ENCODE measurements at regions not wholly inside any gene's neighbourhood (a gene's known extent, or its start where the extent isn't known, plus 50 kb on each side); places are given as distances from the start of the nearest gene placed in this dataset.

DNA sequence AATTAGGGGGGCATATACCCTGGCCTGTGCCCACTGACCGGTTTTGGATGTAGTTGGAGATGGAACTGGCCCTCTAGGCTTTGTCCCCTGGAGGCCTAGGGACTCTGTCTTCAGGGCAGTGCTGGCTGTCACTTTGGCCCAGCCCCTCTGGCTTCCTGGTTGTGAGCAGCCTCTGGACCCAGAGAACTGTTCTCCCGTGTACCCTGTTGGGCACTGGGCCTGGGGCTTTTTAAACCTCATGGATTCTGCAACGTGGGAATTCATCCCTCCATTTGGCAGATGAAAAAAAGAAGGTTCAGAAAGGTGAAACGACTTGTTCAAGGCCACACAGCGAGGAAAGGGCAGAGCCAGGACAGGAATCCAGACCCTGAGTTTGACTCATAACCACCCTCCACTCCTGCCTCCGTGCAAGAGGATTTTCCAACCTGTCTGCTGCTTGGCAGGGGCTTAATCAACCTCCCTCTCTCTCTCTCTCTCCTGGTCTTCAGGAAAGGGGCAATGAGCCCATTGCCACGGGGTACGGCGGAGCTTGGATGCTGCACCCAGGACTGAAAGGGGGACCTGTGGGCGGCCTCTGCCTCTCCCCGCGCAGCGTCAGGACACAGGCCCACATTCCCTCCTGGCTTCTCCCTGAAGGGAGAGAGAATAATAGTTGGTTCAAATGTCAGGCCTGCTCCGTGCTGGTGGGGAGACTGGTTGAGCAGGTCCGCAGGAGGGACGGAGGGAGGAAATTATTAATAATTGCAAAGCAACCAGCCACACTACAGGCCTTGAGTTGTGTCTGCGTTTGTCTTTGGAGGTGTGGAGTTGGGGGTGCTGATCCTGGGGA, 56.0 kb downstream of the CEBPB start:
- Histone ChIP-seq H3K9ac (ENCODE audit: insufficient read depth in 1 of 2, low read depth in 2 of 2, low read length in 2 of 2) (0 out of 4 replicates have a peak overlapping the region, but pooled peaks of 1 of the 2 experiments have one; percentile 18), H3K27ac (ENCODE audit: extremely low read depth, low read depth, low read length) (no peak overlapping the region), H3K4me3 (no peak overlapping the region), H3K27me3 (ENCODE audit: control insufficient read depth in 2 of 2, insufficient read depth in 2 of 2, low read length in 2 of 2) (peaks cover 8 to 19% of the 10 kb centered on the region in 2 experiments), H4K20me1 (replicated peaks; ENCODE audit: control insufficient read depth, insufficient read depth, low read length) (no peaks in the 10 kb centered on the region), H3K9me3 (replicated peaks; ENCODE audit: control insufficient read depth, insufficient read depth, low read depth, low read length) (no peaks in the 10 kb centered on the region), H3K36me3 (ENCODE audit: control insufficient read depth, insufficient read depth, low read length) (no peaks in the 10 kb centered on the region), H2AFZ (ENCODE audit: low read depth, low read length) (no peak overlapping the region), H3K79me2 (ENCODE audit: control insufficient read depth, insufficient read depth, low read length) (no peaks in the 10 kb centered on the region), H3K9me1 (ENCODE audit: control insufficient read depth, insufficient read depth, low read length) (no peaks in the 10 kb centered on the region), H3K4me1 (replicated peaks in 1 of 2; ENCODE audit: control insufficient read depth in 2 of 2, insufficient read depth in 2 of 2, low read length in 2 of 2) (peaks cover 15 to 23% of the 10 kb centered on the region in 2 experiments), H3K4me2 (ENCODE audit: insufficient read depth, low read length) (no peak overlapping the region)
- intact Hi-C loops (cut with micrococcal nuclease) (no loop called here), in situ Hi-C loops (cut with MboI) (no loop called here)
- CTCF ChIA-PET (ENCODE audit: low intra/inter-chr PET ratio): no interaction called here
- POLR2A ChIA-PET: no interaction called here
- FAIRE-seq (no peak), ATAC-seq (no peak), DNase-seq (ENCODE audit: extremely low read depth in 1 of 4, low spot score in 3 of 4) (no peak)
- WGBS (ENCODE audit: insufficient coverage, low coverage, missing lambda C conversion rate): 55% methylated on average over 16 of the region's 17 CpGs
- no TSS peak for BruUV-seq (replicated peaks)
- TF ChIP-seq HDAC1 (IDR thresholded peaks at IDR 0.05) (no peak), ZNF121 (CRISPR knock-in tag; conservative IDR thresholded peaks at IDR 0.05) (peak; percentile 30; the same call in 1 of the 2 replicates)

GRCh38 chr20:50247196-50248094, 56.8 kb downstream of the CEBPB start:
- H3K27me3 ChIP-seq (ENCODE audit: control insufficient read depth in 2 of 2, insufficient read depth in 2 of 2, low read length in 2 of 2): peaks cover 0 to 11% of the 10 kb centered on the region in 2 experiments; a peak in 2 of 5 replicates
- no peaks in the 10 kb centered on the region for H3K9me3 ChIP-seq (replicated peaks; ENCODE audit: control insufficient read depth, insufficient read depth, low read depth, low read length)
- H3K36me3 ChIP-seq (ENCODE audit: control insufficient read depth, insufficient read depth, low read length): no peaks in the 10 kb centered on the region
- no peak overlapping the region for H2AFZ ChIP-seq (ENCODE audit: low read depth, low read length)
- H4K20me1 ChIP-seq (replicated peaks; ENCODE audit: control insufficient read depth, insufficient read depth, low read length): no peaks in the 10 kb centered on the region
- H3K4me1 ChIP-seq (replicated peaks in 1 of 2; ENCODE audit: control insufficient read depth in 2 of 2, insufficient read depth in 2 of 2, low read length in 2 of 2): peaks cover 19 to 20% of the 10 kb centered on the region in 2 experiments
- intact Hi-C loops (cut with micrococcal nuclease): no loop called here
- H3K4me2 ChIP-seq (ENCODE audit: insufficient read depth, low read length): no peak overlapping the region
- in situ Hi-C loops (cut with MboI): no loop called here
- DNase-seq (ENCODE audit: extremely low read depth in 1 of 4, low spot score in 3 of 4) (no peak), FAIRE-seq (no peak), ATAC-seq (no peak)
- H3K9me1 ChIP-seq (ENCODE audit: control insufficient read depth, insufficient read depth, low read length): no peaks in the 10 kb centered on the region
- peak overlapping the region in 1 of 2 experiments; percentile 66; a peak in 2 of 4 replicates for H3K9ac ChIP-seq (ENCODE audit: insufficient read depth in 1 of 2, low read depth in 2 of 2, low read length in 2 of 2)
- ChIA-PET POLR2A (interaction anchor here (0.6 to 1.3 kb wide), 4 partner anchors 12 to 470 kb away, joined by 3 to 6 read pairs (median 3); partner anchors contain the start of gene CEBPB), CTCF (ENCODE audit: low intra/inter-chr PET ratio) (no interaction called here)
- BruUV-seq (replicated peaks): no TSS peak
- WGBS (ENCODE audit: insufficient coverage, low coverage, missing lambda C conversion rate): 37% methylated on average over 9 of the region's 9 CpGs
- peak; percentile 80 for TF ChIP-seq ZBTB33 (CRISPR knock-in tag; IDR thresholded peaks at IDR 0.05)
- TF ChIP-seq ZNF121 (CRISPR knock-in tag; conservative IDR thresholded peaks at IDR 0.05): peak; percentile 63; the same call in 1 of the 2 replicates
- peak; percentile 80 for TF ChIP-seq ZKSCAN1 (IDR thresholded peaks at IDR 0.05; ENCODE audit: low read depth, low read length)
- TF ChIP-seq ZNF354B (CRISPR knock-in tag; IDR thresholded peaks at IDR 0.05): no peak
- H3K79me2 ChIP-seq (ENCODE audit: control insufficient read depth, insufficient read depth, low read length): no peaks in the 10 kb centered on the region
- no peak overlapping the region for H3K4me3 ChIP-seq
- no peak overlapping the region for H3K27ac ChIP-seq (ENCODE audit: extremely low read depth, low read depth, low read length)

All from K562 (cell line).